IPS DF 6.9 (cell line): ENCODE measurements at regions not wholly inside any gene's neighbourhood (a gene's known extent, or its start where the extent isn't known, plus 50 kb on each side); places are given as distances from the start of the nearest gene placed in this dataset.
"Not testable (repeated sequence)": the region's sequence is repeated elsewhere in the genome, so short reads cannot be mapped to it uniquely, and the experiment has no call there.

Experiments used
- DNase-seq: peaks from one replicate; pipeline ENCODE4 v3.0.0-alpha.2; 2013; ENCODE audit warnings: low read depth, low spot score
- H3K27ac ChIP-seq: one replicate; pipeline ENCODE4 v1.5.1; 2013; ENCODE audit warnings: low read length, control low read depth
- H3K27me3 ChIP-seq: 2 replicates; pipeline ENCODE4 v1.6.1; 2013; ENCODE audit warnings: mild to moderate bottlenecking, low read length; ENCODE audit not compliant: control insufficient read depth, insufficient read depth
- H3K36me3 ChIP-seq: 2 replicates; pipeline ENCODE4 v1.6.1; 2013; ENCODE audit warnings: low read length; ENCODE audit not compliant: control insufficient read depth, insufficient read depth
- H3K4me1 ChIP-seq: 2 replicates; pipeline ENCODE4 v1.6.1; 2013; ENCODE audit warnings: low read length; ENCODE audit not compliant: control insufficient read depth, insufficient read depth
- H3K4me3 ChIP-seq: 2 replicates; pipeline ENCODE4 v1.5.1; 2013; ENCODE audit warnings: mild to moderate bottlenecking, low read length
- H3K9me3 ChIP-seq: 2 replicates; pipeline ENCODE4 v1.6.1; 2013; ENCODE audit warnings: low read length, inconsistent platforms; ENCODE audit not compliant: control insufficient read depth, insufficient read depth
- WGBS: extraction: QIAGEN DNeasy Blood & Tissue Kit; methylation state at CpG from one replicate; pipeline ENCODE4 v1.1.7; 2013; ENCODE audit warnings: mixed read lengths, missing lambda C conversion rate; ENCODE audit not compliant: insufficient read length, insufficient coverage; 5-methylcytosine and 5-hydroxymethylcytosine counted together

DNA sequence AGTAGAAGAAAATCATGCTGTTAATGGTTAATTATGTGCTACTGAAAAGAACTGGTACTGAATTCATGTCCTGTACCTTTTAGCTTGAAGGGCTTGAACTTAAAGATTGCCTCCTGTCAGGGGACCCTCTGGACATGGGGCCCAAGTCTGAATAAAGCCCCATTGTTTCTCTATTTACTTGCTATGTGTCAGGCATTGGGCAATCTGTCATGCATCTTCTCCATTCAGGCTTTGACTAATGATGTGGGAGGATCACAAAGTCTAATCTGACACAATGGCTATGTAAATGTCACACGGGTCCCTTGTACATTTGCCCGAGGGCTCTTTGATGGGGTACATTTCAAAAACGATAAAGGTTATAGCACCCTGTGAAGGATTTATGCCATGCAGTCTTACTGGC is 64.0 kb upstream of the TUSC1 start:
- Histone ChIP-seq H3K4me1 (no peaks in the 10 kb centered on the region), H3K36me3 (no peaks in the 10 kb centered on the region), H3K9me3 (no peaks in the 10 kb centered on the region), H3K4me3 (no peak overlapping the region), H3K27ac (no peak overlapping the region), H3K27me3 (no peaks in the 10 kb centered on the region)
- DNase-seq = no peak
- WGBS = no CpG with 5 or more reads among the region's 3 CpGs

DNA sequence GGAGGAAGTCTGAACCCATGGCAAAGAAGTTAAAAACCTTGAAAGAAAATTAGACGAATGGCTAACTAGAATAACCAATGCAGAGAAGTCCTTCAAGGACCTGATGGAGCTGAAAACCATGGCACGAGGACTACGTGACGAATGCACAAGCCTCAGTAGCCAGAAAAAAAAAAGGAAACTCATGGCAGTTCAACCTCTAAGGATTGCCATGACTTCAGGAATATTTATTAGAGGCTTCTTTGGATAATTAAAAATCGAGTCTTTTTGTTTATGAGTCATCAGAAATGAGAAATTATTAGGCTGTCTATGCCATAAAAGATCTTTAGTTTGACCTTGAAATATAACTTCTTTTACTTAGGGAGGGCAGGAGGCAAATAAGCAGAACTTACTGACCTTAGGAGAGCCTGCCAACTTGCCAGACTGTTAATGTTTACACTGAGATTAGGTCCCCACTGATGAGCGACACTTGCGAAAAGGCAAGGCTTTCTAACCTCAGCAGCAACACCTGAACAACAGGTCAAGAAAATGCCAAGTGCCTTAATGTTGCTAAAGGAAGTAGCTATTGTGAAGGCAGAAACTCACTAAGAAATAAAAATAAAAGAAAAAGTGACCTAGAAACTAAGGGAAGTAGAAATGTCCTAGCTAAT is 55.2 kb upstream of the TUSC1 start:
- Histone ChIP-seq H3K9me3 (no peaks in the 10 kb centered on the region), H3K27me3 (no peaks in the 10 kb centered on the region), H3K27ac (no peak overlapping the region), H3K4me1 (no peaks in the 10 kb centered on the region), H3K4me3 (no peak overlapping the region), H3K36me3 (no peaks in the 10 kb centered on the region)
- no peak for DNase-seq
- no CpG with 5 or more reads among the region's 7 CpGs for WGBS

DNA sequence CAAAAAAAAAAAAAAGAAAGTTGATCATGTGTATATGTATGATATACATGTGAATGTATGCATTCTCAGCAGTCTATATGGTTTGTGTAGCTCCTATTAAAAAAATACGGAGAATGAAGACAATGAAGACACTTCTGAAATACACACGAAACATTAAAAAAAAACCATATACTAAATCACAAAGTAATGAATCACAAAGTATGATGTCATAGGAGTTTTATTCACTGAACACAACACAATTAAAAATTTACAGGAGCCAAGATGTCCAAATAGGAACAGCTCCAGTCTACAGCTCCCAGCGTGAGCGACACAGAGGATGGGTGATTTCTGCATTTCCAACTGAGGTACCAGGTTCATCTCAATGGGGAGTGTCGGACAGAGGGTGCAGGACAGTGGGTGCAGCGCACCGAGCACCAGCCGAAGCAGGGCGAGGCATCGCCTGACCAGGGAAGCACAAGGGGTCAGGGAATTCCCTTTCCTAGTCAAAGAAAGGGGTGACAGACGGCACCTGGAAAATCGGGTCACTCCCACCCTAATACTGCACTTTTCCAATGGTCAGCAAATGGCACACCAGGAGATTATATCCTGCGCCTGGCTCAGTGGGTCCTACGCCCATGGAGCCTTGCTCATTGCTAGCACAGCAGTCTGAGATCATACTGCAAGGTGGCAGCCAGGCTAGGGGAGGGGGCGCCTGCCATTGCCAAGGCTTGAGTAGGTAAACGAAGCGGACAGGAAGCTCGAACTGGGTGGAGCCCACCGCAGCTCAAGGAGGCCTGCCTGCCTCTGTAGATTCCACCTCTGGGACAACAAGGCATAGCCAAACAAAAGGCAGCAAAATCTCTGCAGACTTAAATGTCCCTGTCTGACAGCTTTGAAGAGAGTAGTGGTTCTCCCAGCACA is 53.9 kb upstream of the TUSC1 start:
- not testable (repeated sequence) for DNase-seq, H3K27me3 ChIP-seq, H3K4me3 ChIP-seq, H3K9me3 ChIP-seq, H3K36me3 ChIP-seq, H3K27ac ChIP-seq, H3K4me1 ChIP-seq
- no CpG with 5 or more reads among the region's 19 CpGs for WGBS
